ENCODE measurements at regions not wholly inside any gene's neighbourhood (a gene's known extent, or its start where the extent isn't known, plus 50 kb on each side); places are given as distances from the start of the nearest gene placed in this dataset.

DNA sequence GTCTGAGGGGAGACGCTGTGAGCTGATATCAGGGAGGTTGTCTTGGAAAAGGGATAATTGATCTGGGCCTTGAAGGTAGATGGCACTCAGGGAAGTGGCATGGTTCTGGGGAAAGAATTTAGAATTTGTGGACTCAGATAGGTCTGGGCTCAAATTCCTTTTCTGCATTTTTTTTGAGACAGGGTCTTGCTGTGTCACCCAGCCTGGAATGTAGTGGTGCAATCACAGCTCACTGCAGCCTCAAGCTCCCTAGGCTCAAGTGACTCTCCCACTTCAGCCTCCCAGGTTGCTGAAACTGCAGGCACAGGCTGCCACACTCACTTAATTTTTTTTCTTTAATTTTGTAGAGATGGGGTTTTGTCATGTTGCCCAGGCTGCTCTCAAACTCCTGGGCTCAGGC, 98.1 kb upstream of the NCOR2 start:
- DNase-seq (ENCODE audit: low read depth): no peak
- TF ChIP-seq POLR2A (IDR thresholded peaks at IDR 0.05; ENCODE audit: extremely low read depth, insufficient read length) (no peak), MYC (IDR thresholded peaks at IDR 0.05; ENCODE audit: low read depth, low read length) (no peak)
- TF ChIP-seq, protein P1, sequence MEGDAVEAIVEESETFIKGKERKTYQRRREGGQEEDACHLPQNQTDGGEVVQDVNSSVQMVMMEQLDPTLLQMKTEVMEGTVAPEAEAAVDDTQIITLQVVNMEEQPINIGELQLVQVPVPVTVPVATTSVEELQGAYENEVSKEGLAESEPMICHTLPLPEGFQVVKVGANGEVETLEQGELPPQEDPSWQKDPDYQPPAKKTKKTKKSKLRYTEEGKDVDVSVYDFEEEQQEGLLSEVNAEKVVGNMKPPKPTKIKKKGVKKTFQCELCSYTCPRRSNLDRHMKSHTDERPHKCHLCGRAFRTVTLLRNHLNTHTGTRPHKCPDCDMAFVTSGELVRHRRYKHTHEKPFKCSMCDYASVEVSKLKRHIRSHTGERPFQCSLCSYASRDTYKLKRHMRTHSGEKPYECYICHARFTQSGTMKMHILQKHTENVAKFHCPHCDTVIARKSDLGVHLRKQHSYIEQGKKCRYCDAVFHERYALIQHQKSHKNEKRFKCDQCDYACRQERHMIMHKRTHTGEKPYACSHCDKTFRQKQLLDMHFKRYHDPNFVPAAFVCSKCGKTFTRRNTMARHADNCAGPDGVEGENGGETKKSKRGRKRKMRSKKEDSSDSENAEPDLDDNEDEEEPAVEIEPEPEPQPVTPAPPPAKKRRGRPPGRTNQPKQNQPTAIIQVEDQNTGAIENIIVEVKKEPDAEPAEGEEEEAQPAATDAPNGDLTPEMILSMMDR (IDR thresholded peaks at IDR 0.05; ENCODE audit: low read depth, low read length): no peak
- TF ChIP-seq, protein P2, sequence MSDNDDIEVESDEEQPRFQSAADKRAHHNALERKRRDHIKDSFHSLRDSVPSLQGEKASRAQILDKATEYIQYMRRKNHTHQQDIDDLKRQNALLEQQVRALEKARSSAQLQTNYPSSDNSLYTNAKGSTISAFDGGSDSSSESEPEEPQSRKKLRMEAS (IDR thresholded peaks at IDR 0.05; ENCODE audit: low read depth, low read length): no peak
- no peak overlapping the region for H3K4me3 ChIP-seq (ENCODE audit: low read depth, low read length)

DNA sequence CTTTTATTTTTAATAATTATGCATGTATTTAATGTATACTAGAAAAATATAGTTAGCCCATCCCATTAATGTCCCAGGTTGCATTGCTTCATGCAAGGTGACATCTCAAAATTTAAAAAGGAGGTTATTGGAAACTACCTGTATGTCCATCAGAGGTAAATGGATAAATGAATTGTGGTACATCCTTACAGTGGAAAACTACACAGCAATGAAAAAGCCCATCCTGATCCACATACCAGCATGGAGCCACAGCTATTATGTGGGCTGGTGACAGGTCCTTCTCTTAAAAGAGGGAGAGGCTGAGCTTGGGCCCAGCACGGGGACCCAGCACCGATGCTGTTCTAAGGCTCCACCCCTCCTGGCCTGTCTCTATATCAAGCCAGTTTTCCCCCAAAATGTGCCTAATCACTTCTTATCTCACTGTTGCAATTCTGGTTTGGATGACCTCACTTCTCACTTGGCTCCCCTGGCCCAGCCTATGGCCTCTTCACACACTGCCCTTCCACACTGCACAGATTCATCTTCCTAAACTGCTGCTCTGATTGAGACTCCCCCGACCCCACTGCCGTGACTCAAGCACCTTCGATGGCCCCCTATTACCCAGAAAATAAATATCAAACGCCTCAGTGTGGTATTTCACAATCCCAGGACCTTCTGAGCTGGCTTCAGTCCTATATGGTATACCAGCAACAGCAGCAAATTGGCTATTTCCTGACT, 97.1 kb upstream of the NCOR2 start:
- TF ChIP-seq MYC (IDR thresholded peaks at IDR 0.05; ENCODE audit: low read depth, low read length): no peak
- TF ChIP-seq, protein P1 (IDR thresholded peaks at IDR 0.05; ENCODE audit: low read depth, low read length): no peak
- TF ChIP-seq, protein P2 (IDR thresholded peaks at IDR 0.05; ENCODE audit: low read depth, low read length): no peak
- no peak for TF ChIP-seq POLR2A (IDR thresholded peaks at IDR 0.05; ENCODE audit: extremely low read depth, insufficient read length)
- H3K4me3 ChIP-seq (ENCODE audit: low read depth, low read length): no peak overlapping the region
- no peak for DNase-seq (ENCODE audit: low read depth)

DNA sequence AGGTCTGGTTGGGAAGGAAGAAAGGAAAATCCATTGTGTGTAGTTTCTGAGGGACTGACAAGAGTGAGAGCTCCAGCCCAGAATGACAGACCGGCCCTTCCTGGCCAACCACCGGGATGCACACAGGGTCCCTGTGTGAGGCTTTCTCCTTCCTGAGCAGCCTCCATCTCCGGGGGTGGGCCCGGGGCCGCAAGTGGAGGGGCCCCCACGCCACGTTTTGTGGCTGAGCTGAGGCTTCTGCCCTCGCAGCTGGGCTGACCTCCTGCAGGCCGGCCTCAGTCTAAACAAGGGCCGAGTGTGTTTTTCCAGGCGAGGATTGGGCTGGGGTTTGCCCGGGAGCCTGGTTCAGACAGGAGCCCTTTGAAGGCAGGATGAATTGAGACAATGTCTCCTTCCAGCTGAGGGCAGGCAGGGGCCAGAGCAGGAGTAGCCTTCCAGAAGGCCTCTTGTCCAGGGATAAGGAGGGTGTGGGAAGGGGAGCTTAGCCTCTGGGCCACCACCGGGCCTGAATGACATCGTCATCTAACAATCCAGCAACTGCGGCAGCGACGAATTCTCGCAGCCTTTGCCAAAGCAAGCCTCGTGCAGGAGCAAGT, 96.5 kb upstream of the NCOR2 start:
- no peak for TF ChIP-seq POLR2A (IDR thresholded peaks at IDR 0.05; ENCODE audit: extremely low read depth, insufficient read length)
- DNase-seq (ENCODE audit: low read depth): no peak
- no peak overlapping the region for H3K4me3 ChIP-seq (ENCODE audit: low read depth, low read length)

DNA sequence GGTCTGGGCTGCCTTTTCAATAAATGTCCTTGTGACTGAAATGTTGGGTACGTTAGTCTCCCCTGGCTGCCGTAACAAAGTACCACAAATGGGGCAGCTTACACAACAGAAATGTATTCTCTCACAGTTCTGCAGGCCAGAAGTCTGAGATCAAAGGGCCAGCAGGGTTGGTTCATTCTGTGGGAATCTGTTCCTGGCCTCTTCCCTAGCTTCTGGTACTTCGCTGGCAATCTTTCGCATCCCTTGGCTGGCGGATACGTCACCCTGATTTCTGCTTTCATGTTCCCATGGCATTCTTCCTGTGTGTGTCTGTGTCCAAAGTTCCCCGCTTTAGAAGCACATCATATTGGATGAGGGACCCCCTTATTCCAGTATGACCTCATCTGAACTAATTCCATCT, 95.8 kb upstream of the NCOR2 start:
- DNase-seq (ENCODE audit: low read depth): no peak
- TF ChIP-seq, protein P2 (IDR thresholded peaks at IDR 0.05; ENCODE audit: low read depth, low read length): no peak
- TF ChIP-seq MYC (IDR thresholded peaks at IDR 0.05; ENCODE audit: low read depth, low read length): no peak
- no peak for TF ChIP-seq POLR2A (IDR thresholded peaks at IDR 0.05; ENCODE audit: extremely low read depth, insufficient read length)
- TF ChIP-seq, protein P1 (IDR thresholded peaks at IDR 0.05; ENCODE audit: low read depth, low read length): no peak
- no peak overlapping the region for H3K4me3 ChIP-seq (ENCODE audit: low read depth, low read length)

DNA sequence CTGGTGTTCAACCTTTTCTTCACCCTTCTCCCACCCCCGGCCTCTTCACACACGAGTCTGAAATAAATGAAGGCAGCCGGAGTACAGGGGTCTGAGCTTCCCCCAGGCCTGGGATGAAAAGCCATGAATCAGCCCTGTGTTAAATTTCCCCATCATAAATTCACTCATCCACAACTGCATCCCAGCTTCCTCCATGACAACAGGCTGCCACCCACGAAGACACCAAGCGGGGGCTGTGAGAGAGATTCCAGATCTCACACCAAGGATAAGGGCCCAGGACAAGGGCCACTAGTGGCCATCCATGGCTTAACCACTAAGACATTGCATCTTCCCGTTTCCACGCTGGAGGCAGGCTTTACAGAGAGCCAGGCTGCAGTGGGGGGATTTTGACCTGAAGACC, 93.9 kb upstream of the NCOR2 start:
- no peak overlapping the region for H3K4me3 ChIP-seq (ENCODE audit: low read depth, low read length)
- DNase-seq (ENCODE audit: low read depth): no peak
- TF ChIP-seq MYC (IDR thresholded peaks at IDR 0.05; ENCODE audit: low read depth, low read length): no peak
- no peak for TF ChIP-seq POLR2A (IDR thresholded peaks at IDR 0.05; ENCODE audit: extremely low read depth, insufficient read length)
- TF ChIP-seq, protein P2 (IDR thresholded peaks at IDR 0.05; ENCODE audit: low read depth, low read length): no peak
- TF ChIP-seq, protein P1 (IDR thresholded peaks at IDR 0.05; ENCODE audit: low read depth, low read length): no peak

DNA sequence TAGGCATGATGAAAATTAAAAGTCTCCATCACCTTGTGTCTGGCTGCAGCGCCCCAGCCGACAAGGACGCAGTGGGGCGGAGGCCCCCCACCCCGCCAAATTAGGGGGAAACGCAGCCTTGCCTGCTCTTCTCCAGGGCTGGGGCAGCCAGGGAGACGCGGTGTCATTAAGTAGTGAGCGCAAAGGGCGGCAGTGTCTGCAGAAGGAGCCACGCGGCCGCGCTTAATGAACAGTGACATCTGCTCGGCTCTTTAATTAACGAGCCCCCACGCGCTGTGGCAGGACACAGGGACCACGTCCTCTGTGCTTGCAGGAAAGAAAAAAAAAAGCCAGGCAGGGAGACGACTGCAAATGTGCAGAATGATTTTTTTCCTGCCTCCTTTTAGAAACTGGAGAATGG, 93.4 kb upstream of the NCOR2 start:
- no peak for DNase-seq (ENCODE audit: low read depth)

More for the DNA sequence above, 93.4 kb upstream of the NCOR2 start:
- H3K4me3 ChIP-seq (ENCODE audit: low read depth, low read length): no peak overlapping the region
- TF ChIP-seq MYC (IDR thresholded peaks at IDR 0.05; ENCODE audit: low read depth, low read length) (no peak), POLR2A (IDR thresholded peaks at IDR 0.05; ENCODE audit: extremely low read depth, insufficient read length) (no peak)
- TF ChIP-seq, protein P1 (IDR thresholded peaks at IDR 0.05; ENCODE audit: low read depth, low read length): no peak
- TF ChIP-seq, protein P2 (IDR thresholded peaks at IDR 0.05; ENCODE audit: low read depth, low read length): no peak

All from NB4 (cell line).